Transverse colon (tissue), 4 donors: ENCODE measurements at regions not wholly inside any gene's neighbourhood (a gene's known extent, or its start where the extent isn't known, plus 50 kb on each side); places are given as distances from the start of the nearest gene placed in this dataset.

Experiments used
- EP300 ChIP-seq: sonication (generic); formaldehyde crosslinking; IDR thresholded peaks from one replicate; pipeline ENCODE4 v1.6.1; 2017; ENCODE audit warnings: antibody characterized with exemption, low read depth
- POLR2AphosphoS5 ChIP-seq, 3 donors: sonication (generic); formaldehyde crosslinking; IDR thresholded peaks; one replicate each; pipeline ENCODE4 v1.6.1; 2016; ENCODE audit warnings: antibody characterized with exemption in 3 of 3
- TF ChIP-seq, protein P1 (sequence below), 5 experiments: fragments of 200-600 bp in 3 of 5; fragments of 450-650 bp in 2 of 5; sonication (generic) in 3 of 5; IDR thresholded peaks; 1 replicate in 2 of 5; 2 replicates in 3 of 5; pipeline ENCODE4 v1.5.1; 2016 to 2017; ENCODE audit warnings: antibody characterized with exemption in 5 of 5, inconsistent platforms in 3 of 5, mild to moderate bottlenecking in 2 of 5, moderate library complexity in 1 of 5

DNA sequence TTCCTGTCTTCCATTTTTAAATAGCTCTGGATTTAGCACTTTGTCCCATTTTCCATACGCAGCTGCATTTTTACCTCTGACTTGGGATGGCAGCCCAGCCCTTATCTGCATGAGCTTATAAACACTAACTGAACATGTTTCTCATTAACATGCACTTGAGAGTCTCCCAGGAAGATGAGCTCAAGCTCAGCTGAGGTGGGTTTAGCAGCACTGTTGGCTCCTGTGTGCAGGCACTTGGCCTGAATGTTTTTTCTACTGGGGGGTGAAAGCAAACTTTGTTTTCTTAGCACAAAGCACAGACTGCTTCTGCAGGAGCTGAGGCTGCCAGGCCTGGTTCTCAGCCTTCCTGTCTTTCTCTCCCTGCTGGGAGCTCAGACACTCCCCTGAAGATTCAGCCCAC lies 1093.6 kb upstream of the AUTS2 start:
- TF ChIP-seq EP300, result no peak
- TF ChIP-seq, protein P1, sequence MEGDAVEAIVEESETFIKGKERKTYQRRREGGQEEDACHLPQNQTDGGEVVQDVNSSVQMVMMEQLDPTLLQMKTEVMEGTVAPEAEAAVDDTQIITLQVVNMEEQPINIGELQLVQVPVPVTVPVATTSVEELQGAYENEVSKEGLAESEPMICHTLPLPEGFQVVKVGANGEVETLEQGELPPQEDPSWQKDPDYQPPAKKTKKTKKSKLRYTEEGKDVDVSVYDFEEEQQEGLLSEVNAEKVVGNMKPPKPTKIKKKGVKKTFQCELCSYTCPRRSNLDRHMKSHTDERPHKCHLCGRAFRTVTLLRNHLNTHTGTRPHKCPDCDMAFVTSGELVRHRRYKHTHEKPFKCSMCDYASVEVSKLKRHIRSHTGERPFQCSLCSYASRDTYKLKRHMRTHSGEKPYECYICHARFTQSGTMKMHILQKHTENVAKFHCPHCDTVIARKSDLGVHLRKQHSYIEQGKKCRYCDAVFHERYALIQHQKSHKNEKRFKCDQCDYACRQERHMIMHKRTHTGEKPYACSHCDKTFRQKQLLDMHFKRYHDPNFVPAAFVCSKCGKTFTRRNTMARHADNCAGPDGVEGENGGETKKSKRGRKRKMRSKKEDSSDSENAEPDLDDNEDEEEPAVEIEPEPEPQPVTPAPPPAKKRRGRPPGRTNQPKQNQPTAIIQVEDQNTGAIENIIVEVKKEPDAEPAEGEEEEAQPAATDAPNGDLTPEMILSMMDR (IDR thresholded peaks at IDR 0.05), result no peak
- TF ChIP-seq POLR2AphosphoS5 (IDR thresholded peaks at IDR 0.05), result no peak
